Panc1 (cell line): ENCODE measurements at regions not wholly inside any gene's neighbourhood (a gene's known extent, or its start where the extent isn't known, plus 50 kb on each side); places are given as distances from the start of the nearest gene placed in this dataset.

Experiments used
- ATAC-seq: fragments of 200-7000 bp; cut with Tn5 transposase; 2 replicates; pipeline ENCODE4 v1.9.1; 2020; ENCODE audit warnings: mild to moderate bottlenecking, moderate library complexity
- BruUV-seq: library from RNA; stranded (reverse); fragments of 400-500 nt; replicated peaks from 2 replicates; lab custom pipeline; 2021; lab: Mats Ljungman, UMichigan
- CTCF ChIA-PET: fragments of 300-600 bp; sonication (Branson Sonifier 250); formaldehyde crosslinking; loops from one replicate; lab custom pipeline; 2022; ENCODE audit warnings: antibody characterized with exemption; lab: Charles Lee
- POLR2A ChIA-PET: fragments of 300-600 bp; sonication (Branson Sonifier 250); formaldehyde crosslinking; loops from one replicate; lab custom pipeline; 2022; ENCODE audit warnings: antibody characterized with exemption; lab: Charles Lee
- DNase-seq: peaks from one replicate; pipeline ENCODE4 v3.0.0-alpha.2; 2010; ENCODE audit warnings: low read depth, low spot score
- H3K27ac ChIP-seq: 2 replicates; pipeline ENCODE4 v1.5.1; 2011; ENCODE audit warnings: mild to moderate bottlenecking, low read length, inconsistent platforms
- H3K27me3 ChIP-seq: fragments of 200-500 bp; sonication (Bioruptor generic); 2 replicates; pipeline ENCODE4 v1.6.0; 2014; ENCODE audit warnings: low read length, inconsistent platforms; ENCODE audit not compliant: control insufficient read depth, insufficient read depth
- H3K36me3 ChIP-seq: fragments of 200-500 bp; sonication (Bioruptor generic); 2 replicates; pipeline ENCODE4 v1.5.1; 2014; ENCODE audit warnings: inconsistent platforms, mild to moderate bottlenecking, low read length, moderate library complexity; ENCODE audit not compliant: control insufficient read depth, insufficient read depth
- H3K4me1 ChIP-seq: 2 replicates; pipeline ENCODE4 v1.5.1; 2011; ENCODE audit warnings: inconsistent platforms, mild to moderate bottlenecking, low read length, moderate library complexity; ENCODE audit not compliant: control insufficient read depth, insufficient read depth
- H3K4me3 ChIP-seq, 2 experiments: 2 replicates each; pipeline ENCODE4 v1.5.1; 2011 to 2012; ENCODE audit warnings: low read depth in 2 of 2, low read length in 2 of 2, mild to moderate bottlenecking in 2 of 2, inconsistent platforms in 1 of 2, moderate library complexity in 1 of 2
- H3K9me3 ChIP-seq: fragments of 200-500 bp; sonication (Bioruptor generic); 2 replicates; pipeline ENCODE4 v1.5.1; 2014; ENCODE audit warnings: low read depth, mild to moderate bottlenecking, inconsistent platforms, low read length, moderate library complexity; ENCODE audit not compliant: control insufficient read depth, insufficient read depth
- CTCF ChIP-seq: fragments of 450-650 bp; IDR thresholded peaks from 2 replicates; pipeline ENCODE4 v1.5.1; 2017; ENCODE audit warnings: mild to moderate bottlenecking
- POLR2AphosphoS5 ChIP-seq: IDR thresholded peaks from 2 replicates; pipeline ENCODE4 v1.6.1; 2012; ENCODE audit warnings: mild to moderate bottlenecking, low read depth, low read length, moderate library complexity
- REST ChIP-seq, 2 experiments: IDR thresholded peaks; 2 replicates each; pipeline ENCODE4 v1.6.1; 2011 to 2012; ENCODE audit warnings: low read depth in 2 of 2, control low read depth in 1 of 2, low read length in 1 of 2, mild to moderate bottlenecking in 1 of 2, moderate library complexity in 1 of 2; ENCODE audit not compliant: insufficient read depth in 1 of 2
- SIN3A ChIP-seq: IDR thresholded peaks from 2 replicates; pipeline ENCODE4 v1.6.1; 2012; ENCODE audit warnings: low read depth, mild to moderate bottlenecking, low read length, moderate library complexity, borderline replicate concordance; ENCODE audit not compliant: insufficient read depth
- TCF7L2 ChIP-seq: IDR thresholded peaks from 2 replicates; pipeline ENCODE4 v1.6.1; 2011; ENCODE audit warnings: mild to moderate bottlenecking, low read depth, low read length, inconsistent platforms
- in situ Hi-C: cut with HindIII; loops from 2 replicates; pipeline ENCODE4 v1.10.0; 2016; ENCODE audit warnings: low sequenced_read_pairs, low pct_unique_long_range_greater_than_20kb
- intact Hi-C: fragments of 100-400 bp; cut with micrococcal nuclease; formaldehyde crosslinking; loops from one replicate; pipeline ENCODE4 v1.10.0; 2022; ENCODE audit not compliant: unreplicated experiment

GRCh38 chr11:70778883-70779282 lies 380.6 kb downstream of the CTTN start:
- H3K36me3 ChIP-seq: no peaks in the 10 kb centered on the region
- no peaks in the 10 kb centered on the region for H3K27me3 ChIP-seq
- DNase-seq: no peak
- no peak for TF ChIP-seq SIN3A
- no peak for TF ChIP-seq POLR2AphosphoS5
- TF ChIP-seq TCF7L2: no peak
- TF ChIP-seq REST (IDR thresholded peaks at IDR 0.05; ENCODE audit: insufficient read depth in 1 of 2, low read depth in 2 of 2, low read length in 1 of 2): no peak
- no peak for TF ChIP-seq CTCF
- no peaks in the 10 kb centered on the region for H3K4me1 ChIP-seq
- in situ Hi-C loops (no loop called here), intact Hi-C loops (no loop called here)
- no TSS peak for BruUV-seq
- H3K27ac ChIP-seq: no peak overlapping the region
- ChIA-PET CTCF (no interaction called here), POLR2A (no interaction called here)
- no peaks in the 10 kb centered on the region for H3K9me3 ChIP-seq
- no peak overlapping the region for H3K4me3 ChIP-seq
- ATAC-seq: no peak

GRCh38 chr11:70779433-70780245 lies 381.3 kb downstream of the CTTN start:
- no peaks in the 10 kb centered on the region for H3K36me3 ChIP-seq
- no peak overlapping the region for H3K4me3 ChIP-seq
- intact Hi-C loops: no loop called here
- no peaks in the 10 kb centered on the region for H3K9me3 ChIP-seq
- DNase-seq: no peak
- no peaks in the 10 kb centered on the region for H3K27me3 ChIP-seq
- ATAC-seq: no peak
- CTCF ChIA-PET: interaction anchor here (0.6 kb wide), 1 partner anchor 315 kb away, joined by 4 read pairs; no protein-coding TSS in a partner anchor
- POLR2A ChIA-PET: no interaction called here
- TF ChIP-seq CTCF (no peak), REST (IDR thresholded peaks at IDR 0.05; ENCODE audit: insufficient read depth in 1 of 2, low read depth in 2 of 2, low read length in 1 of 2) (no peak), TCF7L2 (no peak), POLR2AphosphoS5 (no peak), SIN3A (no peak)
- no TSS peak for BruUV-seq
- H3K27ac ChIP-seq: no peak overlapping the region
- in situ Hi-C loops: no loop called here
- H3K4me1 ChIP-seq: no peaks in the 10 kb centered on the region
